ENCODE measurements at regions not wholly inside any gene's neighbourhood (a gene's known extent, or its start where the extent isn't known, plus 50 kb on each side); places are given as distances from the start of the nearest gene placed in this dataset.

DNA sequence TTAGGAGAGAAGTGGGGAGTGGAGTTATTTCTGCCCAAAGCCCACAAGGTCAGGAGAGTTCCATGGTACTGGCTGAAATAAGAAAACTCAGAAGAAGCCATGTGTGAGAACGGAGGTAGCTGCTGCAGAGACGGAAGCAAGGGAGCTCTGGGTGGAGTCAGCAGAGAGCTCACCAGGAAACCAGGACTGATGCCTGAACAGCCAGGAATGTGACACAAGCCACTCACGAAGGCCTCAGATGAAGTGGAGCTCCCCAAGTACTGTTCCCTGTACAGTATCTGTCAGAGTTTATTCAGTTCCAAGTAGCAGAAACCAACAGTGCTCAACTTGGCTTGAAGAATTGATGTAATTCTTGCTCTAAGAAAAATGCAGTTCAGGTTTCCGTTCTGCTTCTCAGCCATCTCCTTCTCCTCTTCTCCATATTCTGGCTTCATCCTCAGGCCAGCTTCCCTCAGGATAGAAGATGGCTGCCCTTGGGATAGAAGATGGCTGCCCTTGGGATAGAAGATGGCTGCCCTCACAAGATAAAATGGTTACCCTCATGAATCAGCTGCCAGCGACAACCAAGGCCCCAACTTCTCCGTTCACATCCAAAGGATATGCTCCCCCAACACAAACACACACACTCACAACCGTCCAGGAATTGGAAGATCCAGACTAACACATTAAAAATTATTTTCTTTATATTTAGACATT lies 117.4 kb upstream of the SH3BP4 start:
- TF ChIP-seq, protein P1, sequence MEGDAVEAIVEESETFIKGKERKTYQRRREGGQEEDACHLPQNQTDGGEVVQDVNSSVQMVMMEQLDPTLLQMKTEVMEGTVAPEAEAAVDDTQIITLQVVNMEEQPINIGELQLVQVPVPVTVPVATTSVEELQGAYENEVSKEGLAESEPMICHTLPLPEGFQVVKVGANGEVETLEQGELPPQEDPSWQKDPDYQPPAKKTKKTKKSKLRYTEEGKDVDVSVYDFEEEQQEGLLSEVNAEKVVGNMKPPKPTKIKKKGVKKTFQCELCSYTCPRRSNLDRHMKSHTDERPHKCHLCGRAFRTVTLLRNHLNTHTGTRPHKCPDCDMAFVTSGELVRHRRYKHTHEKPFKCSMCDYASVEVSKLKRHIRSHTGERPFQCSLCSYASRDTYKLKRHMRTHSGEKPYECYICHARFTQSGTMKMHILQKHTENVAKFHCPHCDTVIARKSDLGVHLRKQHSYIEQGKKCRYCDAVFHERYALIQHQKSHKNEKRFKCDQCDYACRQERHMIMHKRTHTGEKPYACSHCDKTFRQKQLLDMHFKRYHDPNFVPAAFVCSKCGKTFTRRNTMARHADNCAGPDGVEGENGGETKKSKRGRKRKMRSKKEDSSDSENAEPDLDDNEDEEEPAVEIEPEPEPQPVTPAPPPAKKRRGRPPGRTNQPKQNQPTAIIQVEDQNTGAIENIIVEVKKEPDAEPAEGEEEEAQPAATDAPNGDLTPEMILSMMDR (IDR thresholded peaks at IDR 0.05): no peak
- no peak for TF ChIP-seq POLR2A (IDR thresholded peaks at IDR 0.05)
